ENCODE measurements at regions not wholly inside any gene's neighbourhood (a gene's known extent, or its start where the extent isn't known, plus 50 kb on each side); places are given as distances from the start of the nearest gene placed in this dataset.
A peak's percentile ranks its signal among the peaks of the same experiment; 100 is the strongest.

DNA sequence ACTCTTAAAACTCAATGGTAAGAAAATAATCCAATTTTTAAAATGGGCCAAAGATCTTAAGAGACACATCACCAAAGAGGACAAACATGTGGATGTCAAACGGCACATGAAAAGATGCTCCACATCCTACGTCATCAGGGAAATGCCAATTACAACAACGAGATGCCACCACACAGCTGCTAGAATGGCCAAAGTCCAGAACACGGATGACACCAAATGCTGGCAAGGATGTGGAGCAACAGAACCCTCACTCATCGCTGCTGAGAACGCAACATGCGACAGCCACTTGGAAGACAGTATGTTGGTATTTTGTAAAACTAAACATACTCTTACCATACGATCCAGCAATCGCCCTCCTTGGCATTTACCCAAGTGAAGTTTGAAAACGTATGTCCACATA, 132.8 kb upstream of the CDH4 start:
- no peak overlapping the region for H3K4me2 ChIP-seq (ENCODE audit: low read depth, low read length)
- peaks cover 43% of the 10 kb centered on the region for H3K27me3 ChIP-seq (replicated peaks; ENCODE audit: insufficient read depth, low read length)
- no peaks in the 10 kb centered on the region for H3K4me1 ChIP-seq (ENCODE audit: low read length)

DNA sequence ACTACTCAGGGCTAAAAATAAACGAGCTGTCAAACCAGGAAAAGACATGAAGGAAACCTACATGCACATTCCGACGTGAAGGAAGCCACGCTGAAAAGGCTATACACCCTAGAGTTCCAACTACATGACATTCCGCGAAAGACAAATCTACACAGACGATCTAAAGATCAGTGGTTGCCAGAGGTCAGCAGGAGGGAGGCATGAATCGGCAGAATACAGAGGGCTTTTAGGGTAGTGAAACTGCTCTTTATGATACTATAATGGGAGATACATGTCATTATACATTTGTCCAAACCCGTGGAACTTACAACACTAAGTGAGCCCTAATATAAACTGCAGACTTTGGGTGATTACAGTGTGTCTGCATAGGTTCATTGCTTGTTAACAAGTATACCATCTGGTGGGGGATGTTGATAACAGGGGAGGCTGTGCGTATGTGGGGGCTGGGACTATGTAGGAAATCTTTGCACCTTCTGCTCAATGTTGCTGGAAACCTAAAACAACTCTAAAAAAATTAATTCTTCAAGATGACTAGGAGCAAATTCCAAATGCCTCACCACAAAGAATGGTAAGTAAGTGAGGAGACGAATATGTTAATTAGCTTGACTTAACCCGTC, 132.2 kb upstream of the CDH4 start:
- H3F3A ChIP-seq (ENCODE audit: insufficient read depth, low read length), result no peaks in the 10 kb centered on the region
- no peak overlapping the region for H3K9ac ChIP-seq (ENCODE audit: low read length)
- H3K4me2 ChIP-seq (ENCODE audit: low read depth, low read length), result no peak overlapping the region
- no peak overlapping the region for H3K4me3 ChIP-seq (ENCODE audit: low read length)
- no peak for TF ChIP-seq CTCF (IDR thresholded peaks at IDR 0.05; ENCODE audit: low read length)
- no peak for TF ChIP-seq EZH2 (optimal IDR thresholded peaks at IDR 0.05; ENCODE audit: low read depth, low read length)
- no peak for TF ChIP-seq EZH2phosphoT487 (IDR thresholded peaks at IDR 0.05; ENCODE audit: low read length)
- H3K79me2 ChIP-seq (ENCODE audit: low read length), result no peaks in the 10 kb centered on the region
- no peak for DNase-seq
- no peak overlapping the region for H2AFZ ChIP-seq (ENCODE audit: low read length)
- H3K36me3 ChIP-seq (replicated peaks; ENCODE audit: insufficient read depth, low read length), result no peaks in the 10 kb centered on the region
- no peaks in the 10 kb centered on the region for H3K4me1 ChIP-seq (ENCODE audit: low read length)
- H3K27me3 ChIP-seq (replicated peaks; ENCODE audit: insufficient read depth, low read length), result peaks cover 41% of the 10 kb centered on the region
- no peaks in the 10 kb centered on the region for H3K9me3 ChIP-seq (replicated peaks; ENCODE audit: insufficient read depth, low read length)
- no peaks in the 10 kb centered on the region for H4K20me1 ChIP-seq (ENCODE audit: insufficient read depth, low read length)
- H3K9me2 ChIP-seq (replicated peaks; ENCODE audit: insufficient read depth, low read length), result no peaks in the 10 kb centered on the region
- no peak overlapping the region for H3K27ac ChIP-seq (ENCODE audit: low read length)

More for the DNA sequence above, 132.8 kb upstream of the CDH4 start:
- Histone ChIP-seq H3K36me3 (replicated peaks; ENCODE audit: insufficient read depth, low read length) (no peaks in the 10 kb centered on the region), H3F3A (ENCODE audit: insufficient read depth, low read length) (no peaks in the 10 kb centered on the region), H3K9ac (ENCODE audit: low read length) (no peak overlapping the region), H3K9me2 (replicated peaks; ENCODE audit: insufficient read depth, low read length) (no peaks in the 10 kb centered on the region), H3K4me3 (ENCODE audit: low read length) (no peak overlapping the region), H2AFZ (ENCODE audit: low read length) (no peak overlapping the region), H3K9me3 (replicated peaks; ENCODE audit: insufficient read depth, low read length) (no peaks in the 10 kb centered on the region), H3K27ac (ENCODE audit: low read length) (no peak overlapping the region), H3K79me2 (ENCODE audit: low read length) (no peaks in the 10 kb centered on the region), H4K20me1 (ENCODE audit: insufficient read depth, low read length) (no peaks in the 10 kb centered on the region)
- no peak for DNase-seq
- no peak for TF ChIP-seq CTCF (IDR thresholded peaks at IDR 0.05; ENCODE audit: low read length)
- no peak for TF ChIP-seq EZH2 (optimal IDR thresholded peaks at IDR 0.05; ENCODE audit: low read depth, low read length)
- no peak for TF ChIP-seq EZH2phosphoT487 (IDR thresholded peaks at IDR 0.05; ENCODE audit: low read length)

DNA sequence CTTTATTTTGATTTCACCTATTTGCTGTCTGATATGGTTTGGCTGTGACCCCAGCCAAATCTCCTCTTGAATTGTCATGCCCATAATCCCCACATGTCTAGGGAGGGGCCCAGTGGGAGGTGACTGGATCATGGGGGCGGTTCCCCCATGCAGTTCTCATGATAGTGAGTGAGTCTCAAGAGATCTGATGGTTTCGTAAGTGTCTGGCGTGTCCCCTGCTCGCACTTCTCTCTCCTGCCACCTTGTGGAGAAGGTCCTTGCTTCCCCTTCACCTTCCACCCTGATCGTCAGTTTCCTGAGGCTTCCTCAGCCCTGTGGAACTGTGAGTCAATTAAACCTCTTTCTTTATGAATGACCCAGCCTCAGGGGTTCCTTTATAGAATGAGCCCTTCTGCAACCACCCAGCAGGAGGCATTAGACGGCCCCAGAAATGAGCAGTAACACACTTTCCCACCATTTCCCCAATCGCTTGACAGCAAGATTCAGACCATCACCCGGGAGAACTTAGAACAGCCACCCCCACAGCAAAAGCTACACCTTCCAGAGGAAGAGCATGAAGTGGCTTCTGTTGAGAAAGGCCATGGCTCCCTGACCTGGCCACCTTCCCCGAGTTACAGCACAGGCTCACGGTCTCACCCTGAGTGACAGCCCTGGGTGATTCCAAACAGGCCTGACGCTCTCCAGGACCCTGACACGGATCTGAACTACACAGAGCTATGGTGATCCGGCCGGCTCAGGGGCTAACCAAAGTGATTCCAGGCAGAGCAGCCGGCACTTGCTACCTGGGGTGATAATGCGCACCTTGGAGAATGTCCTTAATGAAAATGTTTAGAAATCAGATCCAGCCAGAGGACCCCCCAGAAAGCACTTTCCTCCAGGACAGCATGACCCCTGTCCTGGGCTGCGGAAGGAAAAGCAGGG, 131.2 kb upstream of the CDH4 start:
- Histone ChIP-seq H3K9me2 (replicated peaks; ENCODE audit: insufficient read depth, low read length) (no peaks in the 10 kb centered on the region), H3K79me2 (ENCODE audit: low read length) (no peaks in the 10 kb centered on the region), H3K27ac (ENCODE audit: low read length) (no peak overlapping the region), H3F3A (ENCODE audit: insufficient read depth, low read length) (no peaks in the 10 kb centered on the region), H4K20me1 (ENCODE audit: insufficient read depth, low read length) (no peaks in the 10 kb centered on the region), H2AFZ (ENCODE audit: low read length) (no peak overlapping the region), H3K4me1 (ENCODE audit: low read length) (no peaks in the 10 kb centered on the region), H3K9ac (ENCODE audit: low read length) (no peak overlapping the region), H3K36me3 (replicated peaks; ENCODE audit: insufficient read depth, low read length) (no peaks in the 10 kb centered on the region), H3K9me3 (replicated peaks; ENCODE audit: insufficient read depth, low read length) (no peaks in the 10 kb centered on the region), H3K27me3 (replicated peaks; ENCODE audit: insufficient read depth, low read length) (peaks cover 41% of the 10 kb centered on the region), H3K4me3 (ENCODE audit: low read length) (no peak overlapping the region), H3K4me2 (ENCODE audit: low read depth, low read length) (peak overlapping the region; percentile 30; the same call in 1 of the 2 replicates)
- TF ChIP-seq CTCF (IDR thresholded peaks at IDR 0.05; ENCODE audit: low read length) (peak; percentile 63), EZH2phosphoT487 (IDR thresholded peaks at IDR 0.05; ENCODE audit: low read length) (no peak), EZH2 (optimal IDR thresholded peaks at IDR 0.05; ENCODE audit: low read depth, low read length) (no peak)
- peak; percentile 64 for DNase-seq
